ENCODE measurements at regions not wholly inside any gene's neighbourhood (a gene's known extent, or its start where the extent isn't known, plus 50 kb on each side); places are given as distances from the start of the nearest gene placed in this dataset.

DNA sequence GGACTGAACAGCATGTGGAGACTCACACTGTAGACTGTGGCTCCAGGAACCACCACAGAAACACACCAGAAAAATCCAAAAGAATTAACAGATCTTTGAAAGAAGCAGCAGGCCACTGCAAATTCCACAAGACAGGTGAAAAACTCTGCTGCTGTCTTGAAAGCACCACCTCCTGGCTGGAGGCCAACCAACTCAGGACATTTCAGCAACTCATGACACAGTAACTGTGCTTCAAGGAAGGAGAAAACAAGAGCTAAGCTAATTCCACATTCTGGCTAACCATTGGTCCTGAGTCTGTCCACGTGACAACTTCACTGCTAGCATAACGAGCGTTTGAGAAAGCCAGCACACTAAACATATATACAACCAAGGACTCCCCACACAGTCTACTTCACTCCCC is 625.1 kb downstream of the PRELID2 start:
- no peak for DNase-seq (ENCODE audit: low spot score)
- Mint-ChIP-seq H3K9me3 (peaks cover 12% of the 10 kb centered on the region), H3K4me1 (ENCODE audit: low read depth) (no peaks in the 10 kb centered on the region), H3K36me3 (ENCODE audit: low read depth) (no peaks in the 10 kb centered on the region), H3K27me3 (ENCODE audit: low read depth) (no peaks in the 10 kb centered on the region), H3K27ac (no peak overlapping the region), H3K4me3 (ENCODE audit: low read depth) (no peak overlapping the region)
- intact Hi-C loops (cut with micrococcal nuclease), result no loop called here

DNA sequence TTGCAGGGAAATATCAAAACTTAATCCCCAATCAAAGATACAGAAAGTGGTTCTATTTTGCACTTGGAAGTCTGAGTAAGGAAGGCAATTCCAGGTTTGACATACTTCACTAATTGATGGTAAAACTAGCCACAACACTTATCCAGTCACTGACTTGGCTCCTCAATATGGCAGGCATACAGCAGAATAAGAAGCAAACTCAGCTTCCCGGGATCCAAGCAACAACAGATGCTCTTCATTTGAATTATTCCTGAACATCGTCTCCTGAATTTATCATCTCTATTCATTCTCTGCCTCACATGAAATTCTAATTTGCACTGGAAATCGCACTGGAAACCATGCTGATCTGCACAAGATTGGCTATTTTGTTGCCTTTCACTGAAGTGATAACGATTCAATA is 629.6 kb downstream of the PRELID2 start:
- DNase-seq (ENCODE audit: low spot score), result no peak
- Mint-ChIP-seq H3K27me3 (ENCODE audit: low read depth) (no peaks in the 10 kb centered on the region), H3K4me3 (ENCODE audit: low read depth) (no peak overlapping the region), H3K36me3 (ENCODE audit: low read depth) (no peaks in the 10 kb centered on the region), H3K4me1 (ENCODE audit: low read depth) (no peaks in the 10 kb centered on the region), H3K9me3 (peaks cover 14% of the 10 kb centered on the region), H3K27ac (no peak overlapping the region)
- intact Hi-C loops (cut with micrococcal nuclease), result no loop called here

DNA sequence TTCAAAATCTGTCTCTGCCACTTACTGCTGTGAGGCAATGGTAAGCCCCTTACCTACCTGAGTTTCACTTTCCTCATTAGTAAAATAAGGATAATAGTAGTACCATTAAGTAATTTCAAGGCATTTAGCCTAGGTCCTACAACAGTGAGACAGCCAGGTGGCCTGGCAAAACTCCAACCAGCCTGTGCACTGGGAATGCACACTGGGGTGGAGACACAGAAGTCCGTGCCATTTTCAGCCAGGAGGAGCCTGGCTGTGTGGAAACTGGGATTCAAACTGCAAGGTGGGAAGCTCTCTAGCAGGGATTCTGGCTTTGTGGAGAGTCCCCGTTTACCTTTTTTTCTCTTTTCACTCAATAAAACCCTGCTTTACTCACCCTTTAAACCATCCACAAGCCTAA is 630.4 kb downstream of the PRELID2 start:
- peaks cover 11% of the 10 kb centered on the region for H3K9me3 Mint-ChIP-seq
- H3K36me3 Mint-ChIP-seq (ENCODE audit: low read depth), result no peaks in the 10 kb centered on the region
- no peaks in the 10 kb centered on the region for H3K4me1 Mint-ChIP-seq (ENCODE audit: low read depth)
- no peak for DNase-seq (ENCODE audit: low spot score)
- H3K27ac Mint-ChIP-seq, result no peak overlapping the region
- H3K27me3 Mint-ChIP-seq (ENCODE audit: low read depth), result no peaks in the 10 kb centered on the region
- intact Hi-C loops (cut with micrococcal nuclease), result no loop called here
- H3K4me3 Mint-ChIP-seq (ENCODE audit: low read depth), result no peak overlapping the region

DNA sequence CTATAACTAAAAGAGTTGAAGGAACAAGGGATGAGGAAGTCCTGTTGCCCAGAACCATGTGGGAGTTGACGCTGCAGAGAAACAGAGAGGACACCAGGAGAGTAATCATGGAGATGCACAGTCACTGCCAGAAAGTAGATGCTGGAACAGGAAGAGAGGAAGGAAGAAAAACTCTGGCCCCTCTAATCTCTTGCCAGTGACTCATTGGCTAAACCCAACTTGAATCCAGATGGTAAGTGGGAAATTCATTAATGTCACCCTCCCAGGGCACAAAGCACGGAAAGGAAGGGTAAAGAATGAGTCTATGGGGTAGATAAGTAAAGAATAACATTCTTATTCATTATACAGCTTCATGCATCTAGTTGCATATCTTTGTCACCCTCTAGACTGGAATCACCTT is 631.9 kb downstream of the PRELID2 start:
- Mint-ChIP-seq H3K9me3 (peaks cover 10% of the 10 kb centered on the region), H3K4me1 (ENCODE audit: low read depth) (no peaks in the 10 kb centered on the region), H3K27ac (no peak overlapping the region), H3K36me3 (ENCODE audit: low read depth) (no peaks in the 10 kb centered on the region), H3K4me3 (ENCODE audit: low read depth) (no peak overlapping the region), H3K27me3 (ENCODE audit: low read depth) (no peaks in the 10 kb centered on the region)
- intact Hi-C loops (cut with micrococcal nuclease), result no loop called here
- no peak for DNase-seq (ENCODE audit: low spot score)

DNA sequence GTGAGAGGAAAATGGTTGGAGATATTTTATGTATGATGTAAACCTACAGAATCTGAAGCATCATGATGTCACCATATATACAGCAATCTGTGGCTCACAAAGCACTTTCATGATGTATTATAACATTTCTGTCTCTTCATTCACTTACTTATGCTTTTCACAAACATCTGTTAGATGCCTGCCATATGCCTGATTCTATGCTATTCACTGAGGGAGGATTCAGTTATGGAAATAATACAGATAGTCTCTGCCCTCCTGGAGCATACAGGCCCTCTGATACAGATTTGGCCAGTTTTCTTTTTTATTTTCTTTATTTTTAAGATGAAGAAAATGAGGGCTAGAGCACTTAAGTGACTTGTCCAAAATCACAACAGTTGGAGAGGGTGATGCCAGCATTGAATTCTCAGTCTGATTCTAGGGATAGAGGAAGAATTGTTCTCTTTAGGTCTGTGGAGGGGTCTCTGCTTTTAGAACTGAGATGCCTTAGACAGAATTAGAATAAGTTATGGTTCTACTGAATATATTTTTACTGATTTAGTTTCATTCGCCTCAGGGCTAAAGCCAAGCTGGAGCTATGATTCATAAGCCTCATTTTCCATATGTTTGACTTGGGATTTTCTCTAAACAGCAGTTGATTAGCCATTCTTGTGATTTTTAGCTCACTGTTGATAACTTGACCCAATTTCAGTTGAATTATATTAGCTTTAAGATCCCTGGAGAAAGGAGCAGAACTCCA is 636.4 kb downstream of the PRELID2 start:
- H3K4me3 Mint-ChIP-seq (ENCODE audit: low read depth), result no peak overlapping the region
- no peaks in the 10 kb centered on the region for H3K27me3 Mint-ChIP-seq (ENCODE audit: low read depth)
- intact Hi-C loops (cut with micrococcal nuclease), result no loop called here
- no peaks in the 10 kb centered on the region for H3K36me3 Mint-ChIP-seq (ENCODE audit: low read depth)
- H3K9me3 Mint-ChIP-seq, result peaks cover 2% of the 10 kb centered on the region
- DNase-seq (ENCODE audit: low spot score), result no peak
- no peak overlapping the region for H3K27ac Mint-ChIP-seq
- no peaks in the 10 kb centered on the region for H3K4me1 Mint-ChIP-seq (ENCODE audit: low read depth)

DNA sequence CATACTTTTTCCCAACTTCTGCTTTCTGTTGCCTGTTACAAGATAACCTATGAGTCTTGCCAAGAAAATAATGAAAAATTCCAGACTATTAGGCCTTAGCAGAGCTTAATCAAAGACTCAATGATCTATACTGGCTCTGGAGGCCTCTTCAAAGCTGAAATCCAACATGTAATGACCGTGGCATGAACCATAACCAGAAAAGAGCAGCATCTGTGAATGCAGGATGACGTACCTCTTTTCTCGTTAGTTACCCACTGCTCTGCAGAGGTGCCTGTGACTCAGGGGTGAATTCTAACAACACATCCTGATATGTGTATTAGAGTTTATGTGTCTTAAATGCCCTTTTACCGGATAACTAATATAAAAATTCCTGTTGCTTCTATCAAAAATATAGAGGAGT is 645.4 kb downstream of the PRELID2 start:
- intact Hi-C loops (cut with micrococcal nuclease), result no loop called here
- no peaks in the 10 kb centered on the region for H3K36me3 Mint-ChIP-seq (ENCODE audit: low read depth)
- DNase-seq (ENCODE audit: low spot score), result no peak

DNA sequence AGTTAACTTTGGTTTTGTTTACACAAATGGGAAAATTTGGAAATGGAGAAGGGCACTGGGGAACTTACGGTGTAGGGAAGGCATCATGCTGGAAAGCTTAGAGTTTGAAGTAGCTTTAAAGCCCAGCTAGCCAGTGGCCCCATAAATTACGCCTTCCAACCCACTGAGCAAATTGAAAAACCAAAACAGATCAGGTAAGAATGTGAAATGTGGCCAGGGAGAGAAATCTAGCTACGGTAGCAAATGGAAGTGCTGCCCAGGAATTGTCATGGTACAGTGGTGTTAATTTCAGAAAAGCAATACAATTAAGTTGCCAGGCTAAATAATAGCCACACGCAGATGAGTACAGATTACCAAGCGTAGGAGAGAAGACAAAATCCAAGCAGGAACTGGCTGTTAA is 654.8 kb downstream of the PRELID2 start:
- H3K4me1 Mint-ChIP-seq (ENCODE audit: low read depth), result no peaks in the 10 kb centered on the region
- no peak for DNase-seq (ENCODE audit: low spot score)
- H3K36me3 Mint-ChIP-seq (ENCODE audit: low read depth), result no peaks in the 10 kb centered on the region
- H3K27me3 Mint-ChIP-seq (ENCODE audit: low read depth), result no peaks in the 10 kb centered on the region
- no peak overlapping the region for H3K27ac Mint-ChIP-seq
- no peak overlapping the region for H3K4me3 Mint-ChIP-seq (ENCODE audit: low read depth)
- no peaks in the 10 kb centered on the region for H3K9me3 Mint-ChIP-seq
- intact Hi-C loops (cut with micrococcal nuclease), result no loop called here

More for the DNA sequence above, 645.4 kb downstream of the PRELID2 start:
- Mint-ChIP-seq H3K27me3 (ENCODE audit: low read depth) (no peaks in the 10 kb centered on the region), H3K4me1 (ENCODE audit: low read depth) (no peaks in the 10 kb centered on the region), H3K4me3 (ENCODE audit: low read depth) (no peak overlapping the region), H3K27ac (no peak overlapping the region), H3K9me3 (peaks cover 11% of the 10 kb centered on the region)

DNA sequence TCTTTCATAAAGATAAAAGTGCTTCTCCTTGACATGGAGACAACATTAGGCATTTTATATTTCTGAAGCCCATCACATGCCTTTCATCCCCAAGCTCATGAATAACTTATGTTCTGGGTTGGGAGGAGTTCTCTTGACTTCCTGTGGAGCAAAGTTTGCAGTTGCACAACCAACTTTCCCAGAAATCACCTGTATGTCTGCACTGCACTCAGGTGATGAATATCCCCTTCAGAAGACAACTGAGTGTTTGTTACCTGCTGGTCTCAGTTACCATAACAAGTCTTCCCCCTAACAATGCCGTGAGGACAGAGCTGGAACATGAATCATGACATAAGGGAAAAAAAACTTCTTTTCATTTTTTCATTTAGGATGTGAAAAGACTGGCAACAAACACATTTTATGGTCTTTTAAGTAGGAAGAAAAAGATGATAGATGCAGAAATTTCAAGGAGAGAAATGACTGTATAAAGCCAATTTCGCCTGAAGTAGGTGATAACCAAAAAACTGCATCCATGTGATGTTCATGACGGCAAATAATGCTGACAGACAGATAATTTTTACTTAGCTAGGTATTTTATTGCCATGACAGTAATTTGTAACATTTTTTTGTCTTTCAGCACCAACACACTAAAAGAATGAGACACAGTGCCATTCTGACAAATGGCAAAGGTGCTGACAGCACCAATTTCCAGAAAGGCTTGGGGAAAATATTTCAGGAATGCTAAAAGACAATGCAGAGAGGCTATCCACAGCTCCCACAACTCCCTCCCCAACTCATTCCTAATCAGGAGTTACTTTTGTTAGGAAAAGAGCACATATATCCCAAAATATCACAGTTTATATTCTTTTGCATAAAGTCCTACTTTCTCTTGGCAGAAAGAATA is 656.3 kb downstream of the PRELID2 start:
- Mint-ChIP-seq H3K27me3 (ENCODE audit: low read depth) (no peaks in the 10 kb centered on the region), H3K4me3 (ENCODE audit: low read depth) (no peak overlapping the region), H3K27ac (no peak overlapping the region), H3K36me3 (ENCODE audit: low read depth) (no peaks in the 10 kb centered on the region), H3K9me3 (no peaks in the 10 kb centered on the region), H3K4me1 (ENCODE audit: low read depth) (no peaks in the 10 kb centered on the region)
- no peak for DNase-seq (ENCODE audit: low spot score)
- intact Hi-C loops (cut with micrococcal nuclease), result no loop called here

DNA sequence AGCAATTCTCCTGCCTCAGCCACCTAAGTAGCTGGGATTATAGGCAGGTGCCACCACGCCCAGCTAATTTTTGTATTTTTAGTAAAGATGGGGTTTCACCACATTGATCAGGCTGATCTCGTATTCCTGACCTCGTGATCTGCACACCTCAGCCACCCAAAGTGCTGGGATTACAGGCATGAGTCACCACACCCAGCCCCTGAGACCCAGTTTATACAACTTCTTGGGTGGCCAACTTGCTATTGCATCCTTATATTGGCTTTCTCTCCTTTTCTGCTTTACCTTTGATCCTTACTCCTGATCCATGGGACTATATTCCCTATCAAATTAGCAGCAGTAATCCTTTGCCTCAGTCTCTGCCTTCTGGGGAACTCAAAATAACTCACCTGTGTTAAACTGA is 659.1 kb downstream of the PRELID2 start:
- intact Hi-C loops (cut with micrococcal nuclease), result no loop called here
- no peaks in the 10 kb centered on the region for H3K36me3 Mint-ChIP-seq (ENCODE audit: low read depth)
- H3K27ac Mint-ChIP-seq, result no peak overlapping the region
- H3K4me3 Mint-ChIP-seq (ENCODE audit: low read depth), result no peak overlapping the region
- no peaks in the 10 kb centered on the region for H3K4me1 Mint-ChIP-seq (ENCODE audit: low read depth)
- no peaks in the 10 kb centered on the region for H3K9me3 Mint-ChIP-seq
- H3K27me3 Mint-ChIP-seq (ENCODE audit: low read depth), result no peaks in the 10 kb centered on the region
- no peak for DNase-seq (ENCODE audit: low spot score)

DNA sequence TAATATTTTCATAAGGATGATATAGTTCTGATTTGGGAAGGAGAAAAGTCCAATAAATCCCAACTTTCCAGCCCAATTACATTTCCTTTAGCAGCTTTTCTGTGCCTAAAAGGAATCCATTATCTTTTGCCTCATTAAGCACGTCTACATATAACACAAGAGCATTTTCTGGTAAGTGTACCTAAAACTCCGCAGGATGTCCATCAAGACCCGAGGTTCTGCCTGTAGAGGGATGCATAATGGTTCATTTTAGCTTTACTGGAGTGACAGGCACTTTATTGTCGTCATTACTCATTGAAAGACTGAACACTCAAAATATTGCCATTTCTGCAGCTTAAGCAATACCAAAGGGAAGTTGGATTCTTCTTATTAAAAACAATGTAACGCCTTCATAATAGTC is 669.0 kb downstream of the PRELID2 start:
- H3K9me3 Mint-ChIP-seq, result no peaks in the 10 kb centered on the region
- no peak for DNase-seq (ENCODE audit: low spot score)
- H3K36me3 Mint-ChIP-seq (ENCODE audit: low read depth), result no peaks in the 10 kb centered on the region
- H3K4me3 Mint-ChIP-seq (ENCODE audit: low read depth), result no peak overlapping the region
- no peak overlapping the region for H3K27ac Mint-ChIP-seq
- intact Hi-C loops (cut with micrococcal nuclease), result no loop called here
- H3K4me1 Mint-ChIP-seq (ENCODE audit: low read depth), result no peaks in the 10 kb centered on the region
- H3K27me3 Mint-ChIP-seq (ENCODE audit: low read depth), result no peaks in the 10 kb centered on the region

DNA sequence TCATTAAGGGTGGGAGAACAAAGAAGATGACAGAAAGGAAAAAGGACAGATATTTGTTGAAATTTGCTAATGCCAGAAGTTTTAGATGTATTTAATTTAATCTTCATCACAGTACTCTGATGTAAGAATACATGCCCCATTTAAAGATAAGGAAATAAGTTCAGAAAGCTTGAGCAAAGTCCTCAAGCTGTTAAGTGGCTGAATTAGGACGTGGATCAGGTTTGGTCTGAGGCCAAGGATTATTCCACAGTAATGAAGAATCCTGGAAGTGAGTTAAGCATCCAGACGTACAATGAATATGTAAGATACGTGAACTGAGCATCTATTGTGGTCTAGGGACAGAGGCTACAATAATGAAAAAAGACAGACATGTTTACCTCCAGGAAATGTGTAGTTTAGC is 671.3 kb downstream of the PRELID2 start:
- no peaks in the 10 kb centered on the region for H3K27me3 Mint-ChIP-seq (ENCODE audit: low read depth)
- intact Hi-C loops (cut with micrococcal nuclease), result no loop called here
- H3K27ac Mint-ChIP-seq, result no peak overlapping the region
- H3K9me3 Mint-ChIP-seq, result no peaks in the 10 kb centered on the region
- no peak for DNase-seq (ENCODE audit: low spot score)
- no peaks in the 10 kb centered on the region for H3K4me1 Mint-ChIP-seq (ENCODE audit: low read depth)
- no peak overlapping the region for H3K4me3 Mint-ChIP-seq (ENCODE audit: low read depth)
- no peaks in the 10 kb centered on the region for H3K36me3 Mint-ChIP-seq (ENCODE audit: low read depth)

DNA sequence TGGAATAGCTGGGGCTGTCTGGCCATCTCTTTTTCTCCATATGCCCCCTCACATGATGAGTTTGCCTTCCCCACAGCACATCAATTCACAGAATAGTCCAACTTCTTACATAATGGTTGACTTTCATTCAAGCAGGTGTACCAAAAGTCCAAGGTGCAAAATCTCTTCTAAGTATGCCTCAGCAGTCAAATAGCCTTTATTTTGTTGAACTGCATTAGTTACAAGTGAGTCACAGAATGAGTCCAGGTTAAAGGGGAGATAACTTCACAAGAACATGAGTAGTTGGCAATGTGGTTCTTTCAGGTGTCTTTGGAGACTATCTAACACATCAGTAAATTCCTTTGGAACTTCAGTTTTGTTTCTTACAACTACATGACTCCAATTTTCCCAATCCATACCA is 672.5 kb downstream of the PRELID2 start:
- H3K36me3 Mint-ChIP-seq (ENCODE audit: low read depth), result no peaks in the 10 kb centered on the region
- H3K4me3 Mint-ChIP-seq (ENCODE audit: low read depth), result no peak overlapping the region
- no peaks in the 10 kb centered on the region for H3K9me3 Mint-ChIP-seq
- intact Hi-C loops (cut with micrococcal nuclease), result no loop called here
- H3K27ac Mint-ChIP-seq, result no peak overlapping the region
- no peaks in the 10 kb centered on the region for H3K27me3 Mint-ChIP-seq (ENCODE audit: low read depth)
- DNase-seq (ENCODE audit: low spot score), result no peak
- no peaks in the 10 kb centered on the region for H3K4me1 Mint-ChIP-seq (ENCODE audit: low read depth)

DNA sequence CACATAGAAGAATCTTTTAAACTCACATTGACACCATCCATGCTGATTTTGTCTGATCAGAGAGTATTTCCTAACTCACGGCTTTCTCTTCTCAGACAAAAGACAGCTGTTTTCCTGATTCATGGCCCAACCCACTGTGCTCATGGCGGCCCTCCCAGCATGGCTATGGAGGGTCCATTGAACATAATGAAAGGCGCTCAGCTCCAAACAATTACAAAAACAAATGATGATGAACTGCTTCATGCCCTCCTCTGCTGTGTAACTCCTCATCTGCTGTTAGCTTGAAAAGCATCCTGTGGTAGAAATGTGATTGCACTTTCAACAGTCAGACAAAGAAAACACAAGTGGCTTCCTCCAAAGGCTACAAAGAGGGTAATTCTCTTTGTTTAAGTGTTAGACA is 673.8 kb downstream of the PRELID2 start:
- H3K27ac Mint-ChIP-seq, result no peak overlapping the region
- no peak for DNase-seq (ENCODE audit: low spot score)
- H3K27me3 Mint-ChIP-seq (ENCODE audit: low read depth), result no peaks in the 10 kb centered on the region
- no peak overlapping the region for H3K4me3 Mint-ChIP-seq (ENCODE audit: low read depth)
- no peaks in the 10 kb centered on the region for H3K36me3 Mint-ChIP-seq (ENCODE audit: low read depth)
- no peaks in the 10 kb centered on the region for H3K4me1 Mint-ChIP-seq (ENCODE audit: low read depth)
- intact Hi-C loops (cut with micrococcal nuclease), result no loop called here
- no peaks in the 10 kb centered on the region for H3K9me3 Mint-ChIP-seq
